Amniotic stem cell (primary cell): ENCODE measurements at regions not wholly inside any gene's neighbourhood (a gene's known extent, or its start where the extent isn't known, plus 50 kb on each side); places are given as distances from the start of the nearest gene placed in this dataset.
"Not testable (repeated sequence)": the region's sequence is repeated elsewhere in the genome, so short reads cannot be mapped to it uniquely, and the experiment has no call there.

Experiments used
- DNase-seq: peaks from one replicate; lab custom pipeline; 2025; lab: John Stamatoyannopoulos, UW

- peak; percentile 63 for DNase-seq
Measured at GRCh38 chr1:203559523-203559922, 65.6 kb downstream of the OPTC start.

GRCh38 chr1:203561761-203562160, 64.9 kb upstream of the ATP2B4 start:
- DNase-seq: not testable (repeated sequence)

- DNase-seq: no peak
Measured at GRCh38 chr1:203563291-203563690, 63.3 kb upstream of the ATP2B4 start.

- peak; percentile 29 for DNase-seq
Measured at GRCh38 chr1:203564024-203564423, 62.6 kb upstream of the ATP2B4 start.

GRCh38 chr1:203565049-203565448, 61.6 kb upstream of the ATP2B4 start:
- no peak for DNase-seq

- DNase-seq: no peak
Measured at GRCh38 chr1:203565981-203566380, 60.7 kb upstream of the ATP2B4 start.

- not testable (repeated sequence) for DNase-seq
Measured at GRCh38 chr1:203566966-203567365, 59.7 kb upstream of the ATP2B4 start.

- DNase-seq: no peak
Measured at GRCh38 chr1:203567596-203567995, 59.0 kb upstream of the ATP2B4 start.

GRCh38 chr1:203569490-203570318, 56.9 kb upstream of the ATP2B4 start:
- no peak for DNase-seq

GRCh38 chr1:203570805-203571204, 55.8 kb upstream of the ATP2B4 start:
- no peak for DNase-seq

GRCh38 chr1:203571661-203572060, 55.0 kb upstream of the ATP2B4 start:
- DNase-seq: no peak

- DNase-seq: no peak
Measured at GRCh38 chr1:203572134-203572625, 54.5 kb upstream of the ATP2B4 start.

GRCh38 chr1:203573730-203574129, 52.9 kb upstream of the ATP2B4 start:
- DNase-seq: no peak
